ENCODE measurements at regions not wholly inside any gene's neighbourhood (a gene's known extent, or its start where the extent isn't known, plus 50 kb on each side); places are given as distances from the start of the nearest gene placed in this dataset.

DNA sequence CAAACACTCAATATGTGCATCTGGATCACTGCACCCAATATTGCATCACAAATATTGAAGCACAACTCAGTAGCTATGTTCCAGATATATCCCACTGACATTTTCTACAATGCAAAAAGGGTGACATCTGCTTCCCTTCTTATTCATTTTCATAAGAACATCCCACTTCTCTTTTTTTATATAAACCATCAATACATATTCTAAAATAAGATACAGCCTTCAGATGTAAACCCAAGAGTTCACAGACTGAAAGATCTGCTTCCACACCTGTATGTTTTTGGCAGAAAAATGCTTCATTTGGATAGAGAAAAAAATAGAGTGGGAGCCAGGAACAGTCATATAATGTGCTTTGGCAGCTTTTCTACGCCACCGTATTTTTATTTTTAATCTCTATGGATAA lies 815.6 kb upstream of the ADGRL3 start:
- DNase-seq (no peak), ATAC-seq (ENCODE audit: low FRiP score in 2 of 2) (no peak)
- no peaks in the 10 kb centered on the region for H3K27me3 ChIP-seq
- no peak overlapping the region for H3K4me3 ChIP-seq
- TF ChIP-seq, protein P1, sequence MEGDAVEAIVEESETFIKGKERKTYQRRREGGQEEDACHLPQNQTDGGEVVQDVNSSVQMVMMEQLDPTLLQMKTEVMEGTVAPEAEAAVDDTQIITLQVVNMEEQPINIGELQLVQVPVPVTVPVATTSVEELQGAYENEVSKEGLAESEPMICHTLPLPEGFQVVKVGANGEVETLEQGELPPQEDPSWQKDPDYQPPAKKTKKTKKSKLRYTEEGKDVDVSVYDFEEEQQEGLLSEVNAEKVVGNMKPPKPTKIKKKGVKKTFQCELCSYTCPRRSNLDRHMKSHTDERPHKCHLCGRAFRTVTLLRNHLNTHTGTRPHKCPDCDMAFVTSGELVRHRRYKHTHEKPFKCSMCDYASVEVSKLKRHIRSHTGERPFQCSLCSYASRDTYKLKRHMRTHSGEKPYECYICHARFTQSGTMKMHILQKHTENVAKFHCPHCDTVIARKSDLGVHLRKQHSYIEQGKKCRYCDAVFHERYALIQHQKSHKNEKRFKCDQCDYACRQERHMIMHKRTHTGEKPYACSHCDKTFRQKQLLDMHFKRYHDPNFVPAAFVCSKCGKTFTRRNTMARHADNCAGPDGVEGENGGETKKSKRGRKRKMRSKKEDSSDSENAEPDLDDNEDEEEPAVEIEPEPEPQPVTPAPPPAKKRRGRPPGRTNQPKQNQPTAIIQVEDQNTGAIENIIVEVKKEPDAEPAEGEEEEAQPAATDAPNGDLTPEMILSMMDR (IDR thresholded peaks at IDR 0.05), result no peak
- no peak for TF ChIP-seq POLR2A (IDR thresholded peaks at IDR 0.05)
- no peak for TF ChIP-seq EP300 (IDR thresholded peaks at IDR 0.05)
- TF ChIP-seq POLR2AphosphoS5 (IDR thresholded peaks at IDR 0.05), result no peak
- peaks cover 0 to 2% (median 0%) of the 10 kb centered on the region in 4 donors for H3K9me3 ChIP-seq
- H3K27ac ChIP-seq, result no peak overlapping the region
- H3K4me1 ChIP-seq, result no peaks in the 10 kb centered on the region
- WGBS, 2 donors, result 85 to 94% methylated on average over 2 of the region's 2 CpGs
- no peaks in the 10 kb centered on the region for H3K36me3 ChIP-seq

DNA sequence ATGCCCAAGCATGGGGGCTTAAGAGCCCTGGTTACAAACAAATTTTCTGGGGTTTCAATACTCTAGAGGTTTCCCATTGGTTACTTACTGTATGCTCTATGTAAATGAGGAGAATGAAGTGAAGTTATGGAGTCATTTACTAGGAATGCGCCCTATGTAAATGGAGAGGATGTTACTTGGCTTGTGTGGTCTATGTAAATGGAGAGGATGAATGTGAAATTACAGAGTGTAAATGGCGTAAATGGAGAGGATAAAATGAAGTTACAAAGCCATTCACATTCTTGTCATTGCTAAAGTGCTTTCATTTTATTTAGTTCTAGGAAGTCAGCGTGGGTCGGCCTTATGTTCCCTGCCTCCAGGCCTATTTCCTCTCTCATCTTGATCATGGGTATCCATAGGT lies 810.5 kb upstream of the ADGRL3 start:
- TF ChIP-seq POLR2A (IDR thresholded peaks at IDR 0.05) (no peak), POLR2AphosphoS5 (IDR thresholded peaks at IDR 0.05) (no peak), EP300 (IDR thresholded peaks at IDR 0.05) (no peak)
- TF ChIP-seq, protein P1 (IDR thresholded peaks at IDR 0.05), result no peak
- Histone ChIP-seq H3K4me1 (no peaks in the 10 kb centered on the region), H3K27ac (no peak overlapping the region), H3K27me3 (no peaks in the 10 kb centered on the region), H3K4me3 (no peak overlapping the region), H3K9me3 (peaks cover 0 to 2% (median 0%) of the 10 kb centered on the region in 4 donors), H3K36me3 (no peaks in the 10 kb centered on the region)
- no peak for ATAC-seq (ENCODE audit: low FRiP score in 2 of 2)
- 93 to 94% methylated on average over 4 of the region's 4 CpGs for WGBS, 2 donors
- DNase-seq, result no peak

DNA sequence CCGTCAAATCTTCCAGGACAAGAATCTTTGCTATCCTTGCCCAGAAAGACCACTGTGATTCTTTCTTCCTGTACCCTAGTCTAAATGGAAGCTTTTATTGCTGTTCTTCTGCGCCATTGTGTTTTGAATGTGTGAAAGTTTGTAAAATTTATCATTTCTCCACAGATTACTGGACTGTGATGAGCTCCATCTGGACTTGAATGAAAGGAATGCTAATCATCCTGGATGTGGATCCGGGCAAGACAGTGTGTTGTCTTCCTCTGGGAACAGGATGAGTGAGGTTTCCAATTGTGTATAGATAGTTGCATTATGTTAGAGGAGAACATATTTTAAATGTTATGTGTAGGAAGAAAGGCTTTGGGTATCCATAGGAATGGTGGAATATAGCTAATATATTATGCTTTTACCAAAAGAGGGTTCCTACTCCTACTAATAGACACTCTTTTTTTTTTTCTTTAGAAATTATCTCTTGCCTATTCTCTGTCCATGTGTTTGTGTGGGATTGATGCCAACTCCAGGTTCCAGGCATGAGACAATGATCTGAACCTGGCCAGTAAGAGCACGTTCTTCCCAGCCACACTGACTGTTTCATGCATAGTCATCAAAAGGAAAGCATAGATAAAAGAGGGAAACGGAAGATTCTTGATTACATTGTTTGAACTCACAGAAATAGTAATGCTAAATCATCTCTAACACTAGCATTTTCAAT lies 803.6 kb upstream of the ADGRL3 start:
- no peaks in the 10 kb centered on the region for H3K27me3 ChIP-seq
- no peaks in the 10 kb centered on the region for H3K4me1 ChIP-seq
- H3K27ac ChIP-seq, result no peak overlapping the region
- no peaks in the 10 kb centered on the region for H3K36me3 ChIP-seq
- 60 to 69% methylated on average over 5 of the region's 5 CpGs for WGBS, 2 donors
- no peaks in the 10 kb centered on the region for H3K9me3 ChIP-seq
- TF ChIP-seq EP300 (IDR thresholded peaks at IDR 0.05), result no peak
- ATAC-seq (ENCODE audit: low FRiP score in 2 of 2), result no peak
- H3K4me3 ChIP-seq, result no peak overlapping the region
- no peak for DNase-seq

DNA sequence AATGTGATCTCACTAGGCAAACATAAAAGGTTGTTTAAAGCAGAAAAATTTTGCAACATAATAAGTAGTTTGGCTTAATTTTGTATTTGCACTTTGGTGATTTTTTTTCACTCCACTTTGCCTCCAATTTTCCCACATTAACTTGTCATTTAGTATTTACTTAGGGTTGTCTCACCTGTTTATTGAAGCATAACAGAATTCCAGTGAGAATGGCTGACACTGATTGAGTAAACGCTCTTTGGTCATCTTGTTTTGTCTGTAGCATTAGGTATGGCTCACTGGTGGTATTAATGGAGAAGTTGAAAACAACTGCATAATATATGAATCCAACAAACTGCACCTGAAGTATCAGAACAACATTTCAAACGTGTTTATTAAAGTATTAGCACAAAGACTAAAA lies 799.5 kb upstream of the ADGRL3 start:
- ATAC-seq (ENCODE audit: low FRiP score in 2 of 2) (no peak), DNase-seq (no peak)
- no peak overlapping the region for H3K27ac ChIP-seq
- TF ChIP-seq, protein P1 (IDR thresholded peaks at IDR 0.05), result no peak
- no peak for TF ChIP-seq EP300 (IDR thresholded peaks at IDR 0.05)
- no peak for TF ChIP-seq POLR2AphosphoS5 (IDR thresholded peaks at IDR 0.05)
- no peak for TF ChIP-seq POLR2A (IDR thresholded peaks at IDR 0.05)
- H3K36me3 ChIP-seq, result no peaks in the 10 kb centered on the region
- H3K27me3 ChIP-seq, result no peaks in the 10 kb centered on the region
- 50 to 58% methylated on average over 2 of the region's 2 CpGs for WGBS, 2 donors
- H3K4me1 ChIP-seq, result no peaks in the 10 kb centered on the region
- no peak overlapping the region for H3K4me3 ChIP-seq
- H3K9me3 ChIP-seq, result no peaks in the 10 kb centered on the region

DNA sequence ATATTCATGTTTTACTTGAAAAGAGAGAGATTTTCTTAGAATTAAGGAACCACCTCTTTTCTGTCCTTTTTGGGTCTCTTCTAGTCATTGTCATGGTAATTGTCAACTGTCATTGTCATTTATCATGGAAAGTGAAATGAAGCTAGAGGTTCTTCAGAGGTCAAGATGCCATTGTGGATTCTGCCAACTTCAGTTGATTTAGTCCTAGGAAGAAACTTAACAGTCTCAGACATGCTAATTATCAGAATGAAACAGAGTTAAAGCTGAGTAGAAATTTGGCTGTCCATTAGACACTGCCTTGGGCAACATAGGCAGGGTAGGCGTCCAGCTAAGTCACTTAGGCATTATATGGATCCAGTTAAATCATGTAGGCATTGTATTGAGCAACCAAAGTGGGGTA lies 796.1 kb upstream of the ADGRL3 start:
- Histone ChIP-seq H3K36me3 (no peaks in the 10 kb centered on the region), H3K27ac (no peak overlapping the region), H3K4me3 (no peak overlapping the region), H3K9me3 (no peaks in the 10 kb centered on the region), H3K27me3 (no peaks in the 10 kb centered on the region), H3K4me1 (no peaks in the 10 kb centered on the region)
- no peak for TF ChIP-seq POLR2A (IDR thresholded peaks at IDR 0.05)
- TF ChIP-seq, protein P1 (IDR thresholded peaks at IDR 0.05), result no peak
- no peak for TF ChIP-seq EP300 (IDR thresholded peaks at IDR 0.05)
- TF ChIP-seq POLR2AphosphoS5 (IDR thresholded peaks at IDR 0.05), result no peak
- ATAC-seq (ENCODE audit: low FRiP score in 2 of 2) (no peak), DNase-seq (no peak)
- 0 to 33% methylated on average over 1 of the region's 1 CpG for WGBS, 2 donors

Measured in upper lobe of left lung (tissue), 6 donors.